Keratinocyte (primary cell): ENCODE measurements at regions not wholly inside any gene's neighbourhood (a gene's known extent, or its start where the extent isn't known, plus 50 kb on each side); places are given as distances from the start of the nearest gene placed in this dataset.

Experiments
- EZH2 ChIP-seq: IDR thresholded peaks from one replicate; pipeline ENCODE4 v1.6.1; 2012; ENCODE audit warnings: inconsistent platforms, mild to moderate bottlenecking, low read length, moderate library complexity
- TF ChIP-seq, protein P1 (sequence below), 3 experiments: IDR thresholded peaks in 1 of 3; conservative IDR thresholded peaks in 1 of 3; optimal IDR thresholded peaks in 1 of 3; 2 replicates in 2 of 3; 3 replicates in 1 of 3; pipeline versions ENCODE3 to v1.5.1; 2011; ENCODE audit warnings: low read length in 3 of 3, mild to moderate bottlenecking in 3 of 3, moderate library complexity in 2 of 3, control low read depth in 1 of 3, inconsistent platforms in 1 of 3; ENCODE audit not compliant: insufficient read depth in 2 of 3; ENCODE audit errors: extremely low read depth in 1 of 3

DNA sequence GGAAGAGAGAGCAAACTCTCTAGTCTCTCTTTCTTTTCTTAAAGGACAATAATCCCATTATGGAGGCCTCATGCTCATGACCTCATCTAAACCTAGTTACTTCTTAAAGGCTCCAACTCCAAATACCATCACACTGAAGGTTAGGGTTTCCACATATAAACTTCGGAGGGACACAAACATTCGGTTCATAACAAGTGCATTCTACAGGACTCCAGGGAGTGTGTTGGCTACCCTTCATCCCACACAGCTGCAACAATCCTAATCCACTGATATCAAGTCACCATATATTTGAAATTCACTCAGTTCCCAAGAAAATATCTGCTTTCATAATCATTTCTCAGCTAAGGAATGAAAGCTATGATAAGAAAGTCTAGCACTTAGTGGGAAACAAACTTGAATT is 265.9 kb upstream of the PLEKHG7 start:
- TF ChIP-seq, protein P1, sequence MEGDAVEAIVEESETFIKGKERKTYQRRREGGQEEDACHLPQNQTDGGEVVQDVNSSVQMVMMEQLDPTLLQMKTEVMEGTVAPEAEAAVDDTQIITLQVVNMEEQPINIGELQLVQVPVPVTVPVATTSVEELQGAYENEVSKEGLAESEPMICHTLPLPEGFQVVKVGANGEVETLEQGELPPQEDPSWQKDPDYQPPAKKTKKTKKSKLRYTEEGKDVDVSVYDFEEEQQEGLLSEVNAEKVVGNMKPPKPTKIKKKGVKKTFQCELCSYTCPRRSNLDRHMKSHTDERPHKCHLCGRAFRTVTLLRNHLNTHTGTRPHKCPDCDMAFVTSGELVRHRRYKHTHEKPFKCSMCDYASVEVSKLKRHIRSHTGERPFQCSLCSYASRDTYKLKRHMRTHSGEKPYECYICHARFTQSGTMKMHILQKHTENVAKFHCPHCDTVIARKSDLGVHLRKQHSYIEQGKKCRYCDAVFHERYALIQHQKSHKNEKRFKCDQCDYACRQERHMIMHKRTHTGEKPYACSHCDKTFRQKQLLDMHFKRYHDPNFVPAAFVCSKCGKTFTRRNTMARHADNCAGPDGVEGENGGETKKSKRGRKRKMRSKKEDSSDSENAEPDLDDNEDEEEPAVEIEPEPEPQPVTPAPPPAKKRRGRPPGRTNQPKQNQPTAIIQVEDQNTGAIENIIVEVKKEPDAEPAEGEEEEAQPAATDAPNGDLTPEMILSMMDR (optimal IDR thresholded peaks at IDR 0.05 in 1 of 3, IDR thresholded peaks at IDR 0.05 in 1 of 3, conservative IDR thresholded peaks at IDR 0.05 in 1 of 3; ENCODE audit: extremely low read depth in 1 of 3, insufficient read depth in 2 of 3, low read length in 3 of 3) = no peak
- no peak for TF ChIP-seq EZH2
